Peyer's patch (tissue), 4 donors: ENCODE measurements at regions not wholly inside any gene's neighbourhood (a gene's known extent, or its start where the extent isn't known, plus 50 kb on each side); places are given as distances from the start of the nearest gene placed in this dataset.

Experiments
- DNase-seq, 3 donors: peaks; one replicate each; pipeline ENCODE4 v3.0.0-alpha.2; 2017 to 2019
- H3K27ac ChIP-seq, 4 donors: fragments of 200-600 bp; sonication (generic); one replicate each; pipeline ENCODE4 v1.5.1; 2016 to 2019
- H3K27me3 ChIP-seq, 2 donors: fragments of 200-600 bp; sonication (generic); one replicate each; pipeline ENCODE4 v1.5.1; 2019
- H3K36me3 ChIP-seq, 3 donors: fragments of 200-600 bp; sonication (generic); one replicate each; pipeline ENCODE4 v1.5.1; 2016 to 2019
- H3K4me1 ChIP-seq, 4 donors: fragments of 200-600 bp; sonication (generic); one replicate each; pipeline ENCODE4 v1.5.1; 2016 to 2019
- H3K4me3 ChIP-seq, 4 donors: fragments of 200-600 bp; sonication (generic); 1 replicate in 3 of 4; 2 replicates in 1 of 4; pipeline ENCODE4 v1.5.1; 2016 to 2019; ENCODE audit warnings: mild to moderate bottlenecking in 1 of 4
- H3K9me3 ChIP-seq, 4 donors: fragments of 200-600 bp; sonication (generic); one replicate each; pipeline ENCODE4 v1.5.1; 2016 to 2019; ENCODE audit warnings: mild to moderate bottlenecking in 1 of 4
- CTCF ChIP-seq, 6 experiments: fragments of 450-650 bp in 4 of 6; fragments of 200-600 bp in 2 of 6; sonication (generic) in 1 of 6; IDR thresholded peaks; one replicate each; pipeline ENCODE4 v1.5.1; 2017 to 2019; ENCODE audit warnings: antibody characterized with exemption in 6 of 6, mild to moderate bottlenecking in 3 of 6, moderate library complexity in 1 of 6
- POLR2A ChIP-seq, 2 donors: fragments of 450-650 bp; IDR thresholded peaks; one replicate each; pipeline ENCODE4 v1.5.1; 2017; ENCODE audit warnings: antibody characterized with exemption in 2 of 2, mild to moderate bottlenecking in 2 of 2, moderate library complexity in 2 of 2

- Histone ChIP-seq H3K9me3 (no peaks in the 10 kb centered on the region), H3K4me1 (no peaks in the 10 kb centered on the region), H3K4me3 (no peak overlapping the region), H3K27me3 (no peaks in the 10 kb centered on the region), H3K27ac (no peak overlapping the region), H3K36me3 (no peaks in the 10 kb centered on the region)
- TF ChIP-seq POLR2A (IDR thresholded peaks at IDR 0.05): no peak
- no peak for TF ChIP-seq CTCF (IDR thresholded peaks at IDR 0.05)
- DNase-seq: no peak
These were observed 540.5 kb downstream of the SLC4A3 start for GRCh38 chr2:220167956-220168355.

- no peak for DNase-seq
- Histone ChIP-seq H3K27ac (no peak overlapping the region), H3K4me1 (no peaks in the 10 kb centered on the region), H3K36me3 (no peaks in the 10 kb centered on the region), H3K4me3 (no peak overlapping the region), H3K27me3 (no peaks in the 10 kb centered on the region), H3K9me3 (no peaks in the 10 kb centered on the region)
- TF ChIP-seq CTCF (IDR thresholded peaks at IDR 0.05): no peak
- no peak for TF ChIP-seq POLR2A (IDR thresholded peaks at IDR 0.05)
These were observed 541.6 kb downstream of the SLC4A3 start for GRCh38 chr2:220168891-220169546.

GRCh38 chr2:220174826-220175225, 547.4 kb downstream of the SLC4A3 start:
- no peaks in the 10 kb centered on the region for H3K4me1 ChIP-seq
- H3K27ac ChIP-seq: no peak overlapping the region
- no peak for DNase-seq
- no peaks in the 10 kb centered on the region for H3K36me3 ChIP-seq
- H3K4me3 ChIP-seq: no peak overlapping the region
- H3K9me3 ChIP-seq: no peaks in the 10 kb centered on the region
- no peaks in the 10 kb centered on the region for H3K27me3 ChIP-seq
- TF ChIP-seq CTCF (IDR thresholded peaks at IDR 0.05) (no peak), POLR2A (IDR thresholded peaks at IDR 0.05) (no peak)

GRCh38 chr2:220175967-220176366, 548.5 kb downstream of the SLC4A3 start:
- no peaks in the 10 kb centered on the region for H3K9me3 ChIP-seq
- no peak overlapping the region for H3K27ac ChIP-seq
- no peak for DNase-seq
- no peaks in the 10 kb centered on the region for H3K4me1 ChIP-seq
- no peak for TF ChIP-seq CTCF (IDR thresholded peaks at IDR 0.05)
- no peak for TF ChIP-seq POLR2A (IDR thresholded peaks at IDR 0.05)
- H3K4me3 ChIP-seq: no peak overlapping the region
- H3K27me3 ChIP-seq: no peaks in the 10 kb centered on the region
- no peaks in the 10 kb centered on the region for H3K36me3 ChIP-seq

GRCh38 chr2:220178991-220179695, 551.7 kb downstream of the SLC4A3 start:
- no peaks in the 10 kb centered on the region for H3K27me3 ChIP-seq
- no peak overlapping the region for H3K4me3 ChIP-seq
- no peaks in the 10 kb centered on the region for H3K9me3 ChIP-seq
- DNase-seq: no peak
- H3K4me1 ChIP-seq: no peaks in the 10 kb centered on the region
- no peak for TF ChIP-seq POLR2A (IDR thresholded peaks at IDR 0.05)
- TF ChIP-seq CTCF (IDR thresholded peaks at IDR 0.05): no peak
- no peaks in the 10 kb centered on the region for H3K36me3 ChIP-seq
- H3K27ac ChIP-seq: no peak overlapping the region
